HL-60 (cell line): ENCODE measurements at regions not wholly inside any gene's neighbourhood (a gene's known extent, or its start where the extent isn't known, plus 50 kb on each side); places are given as distances from the start of the nearest gene placed in this dataset.

ENCODE experiments used
- CTCF ChIP-seq: IDR thresholded peaks from one replicate; pipeline ENCODE4 v1.5.1; 2011; ENCODE audit warnings: low read length, control low read depth, inconsistent platforms; ENCODE audit not compliant: insufficient read depth
- GABPA ChIP-seq: IDR thresholded peaks from 2 replicates; pipeline ENCODE4 v1.6.1; 2012; ENCODE audit warnings: low read depth
- POLR2AphosphoS5 ChIP-seq: IDR thresholded peaks from 2 replicates; pipeline ENCODE4 v1.6.1; 2012; ENCODE audit warnings: low read depth
- REST ChIP-seq: IDR thresholded peaks from 2 replicates; pipeline ENCODE4 v1.6.1; 2012; ENCODE audit warnings: low read depth; ENCODE audit not compliant: insufficient replicate concordance
- SPI1 ChIP-seq: IDR thresholded peaks from 2 replicates; pipeline ENCODE4 v1.6.1; 2012; ENCODE audit warnings: low read depth, mild to moderate bottlenecking, borderline replicate concordance

GRCh38 chr11:134640536-134640935 lies 228.5 kb upstream of the B3GAT1 start:
- TF ChIP-seq CTCF (no peak), GABPA (no peak), REST (no peak), POLR2AphosphoS5 (no peak), SPI1 (no peak)
